ENCODE measurements at regions not wholly inside any gene's neighbourhood (a gene's known extent, or its start where the extent isn't known, plus 50 kb on each side); places are given as distances from the start of the nearest gene placed in this dataset.

DNA sequence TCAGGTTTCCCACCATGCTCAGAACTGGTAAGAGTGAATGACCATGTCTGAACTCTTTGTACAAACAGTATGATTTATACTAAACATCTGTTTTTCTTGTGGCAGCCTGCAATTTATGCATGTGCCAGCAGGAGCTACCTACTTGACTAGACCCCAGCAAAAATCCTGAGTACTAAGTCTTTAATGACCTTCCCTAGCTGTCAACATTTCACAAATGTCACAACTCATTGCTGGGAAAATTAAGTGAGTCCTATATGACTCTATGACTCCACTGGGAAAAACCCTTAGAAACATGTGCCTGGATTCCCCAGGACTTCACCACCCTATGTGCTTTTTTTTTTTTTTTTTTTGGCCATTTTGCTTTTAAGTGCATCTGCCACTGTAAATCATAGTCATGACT lies 1225.8 kb downstream of the SUCLG1 start:
- no peaks in the 10 kb centered on the region for H3K36me3 ChIP-seq (ENCODE audit: control insufficient read depth in 2 of 3, insufficient read depth in 3 of 3, low read length in 3 of 3)
- Mint-ChIP-seq H3K27me3 (no peaks in the 10 kb centered on the region), H3K27ac (no peak overlapping the region), H3K36me3 (no peaks in the 10 kb centered on the region), H3K4me1 (no peaks in the 10 kb centered on the region), H3K4me3 (no peak overlapping the region), H3K9me3 (peaks cover 0 to 14% (median 3%) of the 10 kb centered on the region in 11 donors)
- no peaks in the 10 kb centered on the region for H3K27me3 ChIP-seq (ENCODE audit: control insufficient read depth in 2 of 2, insufficient read depth in 2 of 2, low read length in 2 of 2)
- CTCF ChIA-PET: no interaction called here
- POLR2A ChIA-PET: no interaction called here
- no peak overlapping the region for H3K4me3 ChIP-seq (ENCODE audit: low read length)
- no peaks in the 10 kb centered on the region for H3K4me1 ChIP-seq (ENCODE audit: control insufficient read depth in 2 of 2, insufficient read depth in 2 of 2, low read length in 2 of 2)
- DNase-seq (no peak), ATAC-seq (no peak)
- no peak overlapping the region for H3K27ac ChIP-seq (ENCODE audit: low read depth, low read length)
- intact Hi-C loops (cut with micrococcal nuclease): no loop called here
- no peaks in the 10 kb centered on the region for H3K9me3 ChIP-seq (ENCODE audit: control insufficient read depth in 2 of 3, low read length in 3 of 3)

DNA sequence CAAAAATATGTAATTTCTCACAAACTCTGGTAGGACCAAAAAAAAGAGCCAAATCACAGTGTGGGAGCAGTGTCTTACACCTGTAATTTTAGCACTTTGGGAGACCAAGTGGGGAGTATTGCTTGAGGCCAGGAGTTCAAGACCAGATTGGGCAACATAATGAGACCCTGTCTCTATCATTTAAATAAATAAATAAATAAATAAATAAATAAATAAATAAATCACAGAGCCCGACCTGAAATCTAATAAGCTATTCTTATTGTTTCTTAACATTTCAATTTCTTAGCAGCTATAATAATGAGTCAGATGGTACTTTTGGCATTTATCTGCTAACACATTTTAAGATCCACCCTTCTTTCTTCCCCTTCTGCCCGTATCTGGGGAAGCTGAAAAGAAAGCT lies 1229.6 kb downstream of the SUCLG1 start:
- no peaks in the 10 kb centered on the region for H3K36me3 Mint-ChIP-seq
- H3K27me3 ChIP-seq (ENCODE audit: control insufficient read depth in 2 of 2, insufficient read depth in 2 of 2, low read length in 2 of 2): no peaks in the 10 kb centered on the region
- intact Hi-C loops (cut with micrococcal nuclease): no loop called here
- peaks cover 0 to 17% (median 2%) of the 10 kb centered on the region in 11 donors for H3K9me3 Mint-ChIP-seq
- no peak for ATAC-seq
- CTCF ChIA-PET: no interaction called here
- no peaks in the 10 kb centered on the region for H3K36me3 ChIP-seq (ENCODE audit: control insufficient read depth in 2 of 3, insufficient read depth in 3 of 3, low read length in 3 of 3)
- H3K9me3 ChIP-seq (ENCODE audit: control insufficient read depth in 2 of 3, low read length in 3 of 3): no peaks in the 10 kb centered on the region
- H3K4me1 ChIP-seq (ENCODE audit: control insufficient read depth in 2 of 2, insufficient read depth in 2 of 2, low read length in 2 of 2): no peaks in the 10 kb centered on the region
- H3K27ac Mint-ChIP-seq: no peak overlapping the region
- POLR2A ChIA-PET: no interaction called here
- H3K27ac ChIP-seq (ENCODE audit: low read depth, low read length): no peak overlapping the region
- DNase-seq: no peak
- H3K4me3 ChIP-seq (ENCODE audit: low read length): no peak overlapping the region
- H3K4me1 Mint-ChIP-seq: no peaks in the 10 kb centered on the region
- H3K27me3 Mint-ChIP-seq: no peaks in the 10 kb centered on the region
- H3K4me3 Mint-ChIP-seq: no peak overlapping the region

DNA sequence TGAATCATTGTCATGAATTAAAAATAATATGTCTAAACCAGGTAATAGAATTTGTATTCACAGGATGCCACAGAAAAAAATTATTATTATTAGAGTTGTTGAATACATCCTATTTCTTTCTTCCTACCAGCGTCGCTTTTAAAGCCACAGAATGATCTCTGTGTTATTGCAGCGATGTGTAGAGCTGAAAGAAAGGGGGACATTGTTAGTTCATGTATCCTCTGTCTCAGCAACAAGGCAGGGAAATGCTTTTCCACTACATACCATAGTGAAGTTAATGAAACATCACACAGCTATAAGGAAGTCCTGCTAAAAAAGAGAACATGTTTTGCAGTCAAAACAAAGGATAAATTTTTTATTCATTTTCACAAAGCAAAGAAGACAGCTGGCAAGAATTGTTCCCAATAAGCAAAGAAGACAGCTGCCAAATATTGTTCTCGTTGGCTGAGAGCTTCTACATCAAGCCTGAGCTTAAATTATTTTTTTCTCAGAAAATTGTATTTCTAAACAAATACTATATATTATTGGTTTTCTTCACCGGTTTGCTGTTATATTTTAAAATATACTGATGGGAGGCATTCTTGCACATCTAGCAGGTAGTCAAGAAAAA lies 1234.4 kb downstream of the SUCLG1 start:
- no peaks in the 10 kb centered on the region for H3K27me3 Mint-ChIP-seq
- no peaks in the 10 kb centered on the region for H3K4me1 Mint-ChIP-seq
- H3K4me1 ChIP-seq (ENCODE audit: control insufficient read depth in 2 of 2, insufficient read depth in 2 of 2, low read length in 2 of 2): no peaks in the 10 kb centered on the region
- H3K27ac Mint-ChIP-seq: no peak overlapping the region
- H3K9me3 Mint-ChIP-seq: peaks cover 0 to 9% (median 0%) of the 10 kb centered on the region in 11 donors
- H3K36me3 ChIP-seq (ENCODE audit: control insufficient read depth in 2 of 3, insufficient read depth in 3 of 3, low read length in 3 of 3): no peaks in the 10 kb centered on the region
- H3K9me3 ChIP-seq (ENCODE audit: control insufficient read depth in 2 of 3, low read length in 3 of 3): no peaks in the 10 kb centered on the region
- H3K4me3 ChIP-seq (ENCODE audit: low read length): no peak overlapping the region
- H3K4me3 Mint-ChIP-seq: no peak overlapping the region
- ChIA-PET POLR2A (no interaction called here), CTCF (no interaction called here)
- ATAC-seq (no peak), DNase-seq (no peak)
- H3K27ac ChIP-seq (ENCODE audit: low read depth, low read length): no peak overlapping the region
- H3K36me3 Mint-ChIP-seq: no peaks in the 10 kb centered on the region
- H3K27me3 ChIP-seq (ENCODE audit: control insufficient read depth in 2 of 2, insufficient read depth in 2 of 2, low read length in 2 of 2): no peaks in the 10 kb centered on the region
- intact Hi-C loops (cut with micrococcal nuclease): no loop called here

DNA sequence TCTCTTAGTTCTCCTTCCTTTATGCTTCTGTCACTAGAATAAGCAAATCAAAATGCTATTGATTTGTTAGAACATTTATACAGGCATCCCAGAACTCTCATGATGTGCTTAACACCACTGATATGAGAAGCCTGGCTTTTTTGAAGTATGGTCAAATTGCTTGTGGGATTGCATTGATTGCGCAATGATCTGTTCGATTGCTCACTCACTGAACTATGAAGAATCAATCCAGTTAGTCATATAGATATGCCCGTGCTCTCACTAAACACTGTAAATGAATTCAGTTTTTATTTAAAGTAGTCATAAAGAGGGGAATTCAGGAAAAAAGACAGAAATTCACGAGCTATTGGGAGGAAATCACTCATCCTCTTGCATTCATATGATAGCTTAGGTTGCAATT lies 1237.8 kb downstream of the SUCLG1 start:
- H3K9me3 ChIP-seq (ENCODE audit: control insufficient read depth in 2 of 3, low read length in 3 of 3): no peaks in the 10 kb centered on the region
- CTCF ChIA-PET: no interaction called here

DNA sequence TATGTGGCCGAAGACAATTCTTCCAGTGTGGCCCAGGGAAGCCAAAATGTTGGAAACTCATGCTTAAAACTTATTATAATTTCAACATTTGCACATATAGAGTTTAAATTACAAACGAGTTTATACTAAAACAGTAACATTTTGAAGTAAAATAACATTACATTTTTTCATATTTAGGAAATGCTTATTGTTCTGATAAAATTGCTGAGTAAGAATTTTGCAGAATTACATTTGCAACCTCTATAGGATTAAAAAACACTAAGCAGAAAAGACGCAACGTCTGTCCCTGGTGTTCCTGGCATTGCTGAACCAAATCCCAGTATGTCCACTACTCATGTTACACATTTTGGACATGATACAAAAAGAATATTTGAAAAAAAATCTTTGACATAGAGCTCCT lies 1241.2 kb downstream of the SUCLG1 start:
- Histone ChIP-seq H3K36me3 (ENCODE audit: control insufficient read depth in 2 of 3, insufficient read depth in 3 of 3, low read length in 3 of 3) (no peaks in the 10 kb centered on the region), H3K4me1 (ENCODE audit: control insufficient read depth in 2 of 2, insufficient read depth in 2 of 2, low read length in 2 of 2) (no peaks in the 10 kb centered on the region), H3K4me3 (ENCODE audit: low read length) (no peak overlapping the region), H3K9me3 (ENCODE audit: control insufficient read depth in 2 of 3, low read length in 3 of 3) (no peaks in the 10 kb centered on the region), H3K27me3 (ENCODE audit: control insufficient read depth in 2 of 2, insufficient read depth in 2 of 2, low read length in 2 of 2) (no peaks in the 10 kb centered on the region), H3K27ac (ENCODE audit: low read depth, low read length) (no peak overlapping the region)
- ATAC-seq: no peak
- H3K4me3 Mint-ChIP-seq: no peak overlapping the region
- intact Hi-C loops (cut with micrococcal nuclease): no loop called here
- no peak overlapping the region for H3K27ac Mint-ChIP-seq
- ChIA-PET CTCF (no interaction called here), POLR2A (no interaction called here)
- no peaks in the 10 kb centered on the region for H3K36me3 Mint-ChIP-seq
- DNase-seq: no peak
- H3K4me1 Mint-ChIP-seq: no peaks in the 10 kb centered on the region
- H3K9me3 Mint-ChIP-seq: peaks cover 0 to 17% (median 4%) of the 10 kb centered on the region in 11 donors
- no peaks in the 10 kb centered on the region for H3K27me3 Mint-ChIP-seq

More for the DNA sequence above, 1237.8 kb downstream of the SUCLG1 start:
- Histone ChIP-seq H3K36me3 (ENCODE audit: control insufficient read depth in 2 of 3, insufficient read depth in 3 of 3, low read length in 3 of 3) (no peaks in the 10 kb centered on the region), H3K4me1 (ENCODE audit: control insufficient read depth in 2 of 2, insufficient read depth in 2 of 2, low read length in 2 of 2) (no peaks in the 10 kb centered on the region), H3K4me3 (ENCODE audit: low read length) (no peak overlapping the region), H3K27ac (ENCODE audit: low read depth, low read length) (no peak overlapping the region), H3K27me3 (ENCODE audit: control insufficient read depth in 2 of 2, insufficient read depth in 2 of 2, low read length in 2 of 2) (no peaks in the 10 kb centered on the region)
- peaks cover 0 to 11% (median 0%) of the 10 kb centered on the region in 11 donors for H3K9me3 Mint-ChIP-seq
- no peak for DNase-seq
- H3K4me1 Mint-ChIP-seq: no peaks in the 10 kb centered on the region
- no peak for ATAC-seq
- POLR2A ChIA-PET: no interaction called here
- H3K27me3 Mint-ChIP-seq: no peaks in the 10 kb centered on the region
- H3K4me3 Mint-ChIP-seq: no peak overlapping the region
- H3K27ac Mint-ChIP-seq: no peak overlapping the region
- intact Hi-C loops (cut with micrococcal nuclease): no loop called here
- H3K36me3 Mint-ChIP-seq: no peaks in the 10 kb centered on the region

DNA sequence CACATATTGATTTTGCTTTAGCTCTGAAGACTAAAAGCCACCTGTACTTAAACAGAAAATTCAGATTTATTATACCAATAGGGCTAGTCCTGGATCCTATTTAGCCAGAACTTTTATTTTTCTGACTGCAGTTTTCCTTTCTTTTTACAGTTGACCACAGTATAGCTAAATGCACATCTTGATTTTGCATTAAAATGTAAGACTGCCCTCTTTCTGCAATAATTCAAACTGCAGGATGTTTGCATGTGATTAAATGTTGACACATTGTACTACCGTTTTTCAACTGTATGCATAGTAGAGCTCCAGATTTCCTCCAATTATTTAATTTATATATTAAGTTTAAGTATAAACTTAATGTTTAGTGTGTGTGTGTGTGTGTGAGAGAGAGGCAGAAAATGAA lies 1262.9 kb downstream of the SUCLG1 start:
- no peaks in the 10 kb centered on the region for H3K27me3 Mint-ChIP-seq
- POLR2A ChIA-PET: no interaction called here
- no peaks in the 10 kb centered on the region for H3K36me3 Mint-ChIP-seq
- H3K27ac Mint-ChIP-seq: no peak overlapping the region
- no peak for DNase-seq
- H3K4me3 Mint-ChIP-seq: no peak overlapping the region
- ATAC-seq: no peak
- H3K27ac ChIP-seq (ENCODE audit: low read depth, low read length): no peak overlapping the region
- H3K9me3 Mint-ChIP-seq: peaks cover 0 to 8% (median 0%) of the 10 kb centered on the region in 11 donors
- no peaks in the 10 kb centered on the region for H3K4me1 Mint-ChIP-seq
- no peaks in the 10 kb centered on the region for H3K27me3 ChIP-seq (ENCODE audit: control insufficient read depth in 2 of 2, insufficient read depth in 2 of 2, low read length in 2 of 2)
- H3K36me3 ChIP-seq (ENCODE audit: control insufficient read depth in 2 of 3, insufficient read depth in 3 of 3, low read length in 3 of 3): no peaks in the 10 kb centered on the region
- no peak overlapping the region for H3K4me3 ChIP-seq (ENCODE audit: low read length)
- H3K4me1 ChIP-seq (ENCODE audit: control insufficient read depth in 2 of 2, insufficient read depth in 2 of 2, low read length in 2 of 2): no peaks in the 10 kb centered on the region
- intact Hi-C loops (cut with micrococcal nuclease): no loop called here
- CTCF ChIA-PET: no interaction called here
- H3K9me3 ChIP-seq (ENCODE audit: control insufficient read depth in 2 of 3, low read length in 3 of 3): no peaks in the 10 kb centered on the region

DNA sequence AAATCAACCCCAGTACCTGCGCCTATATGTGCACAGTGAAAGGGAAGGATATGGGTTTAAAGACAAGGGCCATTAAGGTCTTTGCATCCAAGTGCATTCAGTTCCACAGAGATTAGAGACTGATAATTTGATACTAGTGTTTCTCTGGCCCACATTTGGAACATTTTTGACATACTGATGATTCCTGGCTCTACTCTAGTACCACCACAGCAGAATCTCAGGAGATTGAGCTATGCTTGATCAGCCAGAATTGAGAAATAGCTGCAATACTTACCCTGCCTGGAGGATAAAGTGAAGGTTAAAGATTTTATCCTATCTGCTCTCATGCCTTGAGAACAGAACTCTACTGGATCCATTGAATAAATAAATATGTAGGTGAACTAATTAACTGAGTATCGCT lies 1267.8 kb downstream of the SUCLG1 start:
- no peaks in the 10 kb centered on the region for H3K4me1 Mint-ChIP-seq
- Histone ChIP-seq H3K4me3 (ENCODE audit: low read length) (no peak overlapping the region), H3K36me3 (ENCODE audit: control insufficient read depth in 2 of 3, insufficient read depth in 3 of 3, low read length in 3 of 3) (no peaks in the 10 kb centered on the region), H3K4me1 (ENCODE audit: control insufficient read depth in 2 of 2, insufficient read depth in 2 of 2, low read length in 2 of 2) (no peaks in the 10 kb centered on the region), H3K9me3 (ENCODE audit: control insufficient read depth in 2 of 3, low read length in 3 of 3) (no peaks in the 10 kb centered on the region), H3K27me3 (ENCODE audit: control insufficient read depth in 2 of 2, insufficient read depth in 2 of 2, low read length in 2 of 2) (no peaks in the 10 kb centered on the region), H3K27ac (ENCODE audit: low read depth, low read length) (no peak overlapping the region)
- CTCF ChIA-PET: no interaction called here
- H3K27ac Mint-ChIP-seq: no peak overlapping the region
- intact Hi-C loops (cut with micrococcal nuclease): no loop called here
- no peaks in the 10 kb centered on the region for H3K27me3 Mint-ChIP-seq
- peaks cover 0 to 9% (median 0%) of the 10 kb centered on the region in 11 donors for H3K9me3 Mint-ChIP-seq
- POLR2A ChIA-PET: interaction anchor here (0.6 to 0.7 kb wide), 2 partner anchors 9 to 144 kb away, joined by 4 read pairs; no protein-coding TSS in a partner anchor
- no peak overlapping the region for H3K4me3 Mint-ChIP-seq
- no peaks in the 10 kb centered on the region for H3K36me3 Mint-ChIP-seq
- DNase-seq (no peak), ATAC-seq (no peak)
